Keratinocyte (primary cell): ENCODE measurements at regions not wholly inside any gene's neighbourhood (a gene's known extent, or its start where the extent isn't known, plus 50 kb on each side); places are given as distances from the start of the nearest gene placed in this dataset.

Source experiments
- CTCF ChIP-seq, 3 experiments: IDR thresholded peaks in 1 of 3; conservative IDR thresholded peaks in 1 of 3; optimal IDR thresholded peaks in 1 of 3; 2 replicates in 2 of 3; 3 replicates in 1 of 3; pipeline versions ENCODE3 to v1.5.1; 2011; ENCODE audit warnings: low read length in 3 of 3, mild to moderate bottlenecking in 3 of 3, moderate library complexity in 2 of 3, control low read depth in 1 of 3, inconsistent platforms in 1 of 3; ENCODE audit not compliant: insufficient read depth in 2 of 3; ENCODE audit errors: extremely low read depth in 1 of 3
- EZH2 ChIP-seq: IDR thresholded peaks from one replicate; pipeline ENCODE4 v1.6.1; 2012; ENCODE audit warnings: inconsistent platforms, mild to moderate bottlenecking, low read length, moderate library complexity

GRCh38 chr7:46286957-46287356 is 365.9 kb upstream of the IGFBP3 start:
- TF ChIP-seq CTCF (optimal IDR thresholded peaks at IDR 0.05 in 1 of 3, IDR thresholded peaks at IDR 0.05 in 1 of 3, conservative IDR thresholded peaks at IDR 0.05 in 1 of 3; ENCODE audit: extremely low read depth in 1 of 3, insufficient read depth in 2 of 3, low read length in 3 of 3) (no peak), EZH2 (no peak)
